ENCODE measurements at regions not wholly inside any gene's neighbourhood (a gene's known extent, or its start where the extent isn't known, plus 50 kb on each side); places are given as distances from the start of the nearest gene placed in this dataset.

GRCh38 chr1:168845140-168845539 lies 116.1 kb upstream of the DPT start:
- no peak for TF ChIP-seq CTCF (IDR thresholded peaks at IDR 0.05 in 8 of 11, conservative IDR thresholded peaks at IDR 0.05 in 3 of 11)
- TF ChIP-seq POLR2A (IDR thresholded peaks at IDR 0.05): no peak
- peak in 1 of 3 donors; percentile 17 for TF ChIP-seq POLR2AphosphoS5 (IDR thresholded peaks at IDR 0.05)
